CD4-positive, alpha-beta T cell treated with Interferon alpha-2 for 1 hour (primary cell): ENCODE measurements at regions not wholly inside any gene's neighbourhood (a gene's known extent, or its start where the extent isn't known, plus 50 kb on each side); places are given as distances from the start of the nearest gene placed in this dataset.
"Not testable (repeated sequence)": the region's sequence is repeated elsewhere in the genome, so short reads cannot be mapped to it uniquely, and the experiment has no call there.

Source experiments
- DNase-seq, 2 donors: peaks; one replicate each; pipeline ENCODE4 v3.0.0-alpha.2; 2020 to 2022

GRCh38 chr13:81596224-81596753 is 1255.4 kb upstream of the SPRY2 start:
- DNase-seq: no peak

DNA sequence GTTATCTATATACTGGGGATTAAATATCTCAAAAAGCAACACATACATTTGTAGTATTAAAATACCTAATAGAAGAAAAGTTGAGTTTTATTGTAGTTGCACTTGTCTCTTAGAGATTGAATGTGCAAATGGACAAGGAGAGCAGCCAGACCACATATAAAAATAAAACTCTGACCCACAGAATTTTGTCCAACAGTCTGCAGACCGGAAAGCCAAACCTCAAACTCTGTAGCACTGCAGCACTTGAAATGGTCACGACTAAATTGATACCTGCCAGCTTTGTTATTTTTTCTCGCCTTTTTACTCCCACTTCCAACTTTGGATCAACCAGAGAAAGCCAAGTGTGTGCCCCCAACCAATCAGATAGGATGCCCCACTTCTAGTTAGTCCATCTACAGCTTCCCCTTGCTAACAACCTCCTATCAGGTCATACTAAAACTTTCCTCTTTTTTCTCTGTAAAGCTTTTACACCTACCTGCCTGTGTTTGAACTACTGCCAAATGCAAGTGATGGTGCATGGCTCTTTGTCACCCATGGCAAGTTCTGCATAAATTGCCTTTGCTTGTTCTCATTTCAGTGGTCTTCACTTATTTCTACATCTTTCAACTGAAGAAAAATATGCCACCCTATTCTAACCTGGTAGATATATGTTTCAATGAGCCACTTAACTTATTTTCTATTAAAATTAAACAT is 1250.7 kb upstream of the SPRY2 start:
- no peak for DNase-seq

DNA sequence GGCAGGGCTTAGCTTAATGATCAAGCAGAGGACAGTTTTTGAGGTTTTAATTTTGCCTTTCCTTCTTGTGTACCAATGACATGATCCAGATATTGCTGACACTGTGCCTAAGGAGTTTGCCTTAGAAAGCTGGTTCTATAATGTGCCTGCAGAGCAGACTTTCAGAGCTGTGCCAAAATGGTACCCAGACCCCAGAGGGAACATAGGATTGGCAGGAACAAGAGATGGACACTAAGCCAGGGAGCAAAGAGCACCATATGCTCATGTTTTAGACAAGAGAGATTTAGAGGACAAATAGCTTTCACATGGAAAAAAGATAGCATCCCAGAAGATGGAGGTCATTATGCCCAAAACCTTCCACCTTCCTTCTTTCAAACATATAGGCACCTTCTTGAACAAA is 1241.5 kb upstream of the SPRY2 start:
- no peak for DNase-seq

DNA sequence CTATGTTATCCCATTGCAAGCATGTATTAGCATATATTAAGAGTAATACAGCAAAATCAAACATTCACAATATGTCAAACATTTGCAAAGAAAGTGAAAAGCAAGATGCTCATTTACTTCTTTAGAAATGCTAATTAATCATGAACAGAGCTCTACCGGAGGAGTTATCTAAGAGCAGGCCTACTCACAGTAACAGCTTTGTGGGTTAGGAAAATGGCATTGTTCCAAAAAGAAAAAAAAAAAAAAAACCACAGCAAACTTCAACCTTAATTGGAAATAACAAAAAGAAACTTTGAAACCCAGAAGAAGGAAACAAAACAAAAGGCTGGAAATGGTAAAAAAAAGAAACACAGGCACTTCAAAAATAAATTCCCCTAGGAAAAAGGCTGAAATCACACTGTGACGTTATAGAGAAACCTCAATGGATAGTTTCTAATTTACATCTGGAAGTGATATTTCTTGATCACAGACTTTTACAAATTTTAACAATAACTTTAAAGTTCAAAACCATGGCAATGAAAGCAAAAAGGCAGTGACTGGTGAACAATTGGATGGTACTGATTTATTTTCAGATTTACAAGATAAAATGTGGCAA is 1236.8 kb upstream of the SPRY2 start:
- DNase-seq: no peak

- DNase-seq: no peak
These were observed 1227.9 kb upstream of the SPRY2 start for GRCh38 chr13:81568824-81569223.

DNA sequence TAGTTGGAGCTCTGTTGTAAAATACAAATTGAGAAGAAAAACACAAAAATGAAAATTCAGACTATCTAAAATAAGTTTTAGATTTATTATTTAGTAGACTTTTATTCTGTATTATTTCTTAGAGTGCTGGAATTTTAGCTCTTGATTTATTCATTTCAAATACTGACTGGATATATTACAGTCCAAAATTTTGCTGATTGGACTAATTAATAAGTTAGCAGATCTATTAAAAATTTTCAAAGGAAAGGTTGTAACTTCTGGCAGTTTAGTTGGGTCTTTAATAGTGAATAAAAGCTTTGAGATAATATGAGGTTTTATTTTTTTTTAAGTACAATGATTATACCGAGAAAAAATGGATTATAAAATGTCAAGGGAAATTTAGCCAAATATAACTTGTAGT is 1224.9 kb upstream of the SPRY2 start:
- no peak for DNase-seq

- no peak for DNase-seq
These were observed 1222.2 kb upstream of the SPRY2 start for GRCh38 chr13:81563091-81563490.

- DNase-seq: no peak
These were observed 1221.7 kb upstream of the SPRY2 start for GRCh38 chr13:81562598-81562997.

GRCh38 chr13:81551036-81551435 is 1210.1 kb upstream of the SPRY2 start:
- DNase-seq: no peak

- not testable (repeated sequence) for DNase-seq
These were observed 1205.4 kb upstream of the SPRY2 start for GRCh38 chr13:81546294-81546693.

- DNase-seq: no peak
These were observed 1199.9 kb upstream of the SPRY2 start for GRCh38 chr13:81540777-81541176.

GRCh38 chr13:81539643-81540150 is 1198.8 kb upstream of the SPRY2 start:
- DNase-seq: no peak

DNA sequence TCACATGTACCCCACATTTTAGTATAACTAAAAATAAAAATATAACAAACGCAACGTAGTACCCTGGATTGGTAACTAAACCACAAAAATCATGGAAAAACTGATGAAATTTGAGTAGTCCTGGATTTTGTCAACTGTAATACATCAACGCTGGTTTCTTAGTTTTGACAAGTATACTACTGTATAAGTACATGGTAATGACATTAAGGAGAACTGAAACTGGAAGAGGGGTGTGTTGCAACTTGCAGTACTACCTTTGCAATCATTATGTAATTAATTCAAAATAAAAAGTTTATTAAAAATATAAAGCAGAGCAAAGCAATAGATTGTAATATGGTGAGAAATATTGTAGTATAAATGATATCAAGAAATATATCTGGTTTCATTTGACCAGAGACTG is 1158.0 kb upstream of the SPRY2 start:
- DNase-seq: no peak

- no peak for DNase-seq
These were observed 1152.2 kb upstream of the SPRY2 start for GRCh38 chr13:81493144-81493543.

- DNase-seq: no peak
These were observed 1151.5 kb upstream of the SPRY2 start for GRCh38 chr13:81492449-81492848.

DNA sequence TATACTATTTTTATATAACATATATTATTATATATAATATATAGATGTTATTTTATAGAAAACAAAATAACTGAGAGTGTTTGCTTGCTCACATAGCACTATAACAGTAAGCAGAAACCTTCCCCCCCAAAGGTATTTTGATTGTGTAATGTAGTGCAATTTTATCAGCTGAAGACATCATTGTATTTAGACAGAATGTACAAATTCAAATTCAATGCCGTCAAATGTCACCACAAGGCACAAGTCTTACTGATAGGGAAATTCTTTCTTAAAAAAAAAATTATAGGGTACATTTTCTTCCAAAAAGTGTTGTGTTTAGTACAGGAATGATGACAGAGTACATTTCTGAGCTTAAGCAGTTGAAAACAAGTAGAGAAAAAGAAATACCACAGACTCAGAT is 1147.1 kb upstream of the SPRY2 start:
- DNase-seq: no peak

DNA sequence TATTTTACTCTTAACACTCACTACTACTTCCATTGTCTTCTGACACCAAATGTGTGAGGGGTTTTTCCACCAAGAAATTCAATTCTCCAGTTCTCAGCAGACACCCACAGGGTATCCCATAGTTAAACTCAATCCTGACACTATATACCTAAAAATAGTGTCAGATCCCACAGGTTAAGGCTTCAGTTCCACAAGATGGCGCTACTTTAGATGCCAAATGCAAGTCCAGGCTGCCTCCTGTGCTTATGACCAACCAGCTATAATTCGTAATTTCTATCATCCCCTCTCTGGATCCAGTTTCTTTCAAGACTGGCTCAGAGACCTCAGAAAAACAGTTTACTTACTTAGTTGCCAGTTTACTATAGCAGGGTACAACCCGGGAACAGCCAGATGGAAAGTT is 1146.2 kb upstream of the SPRY2 start:
- DNase-seq: no peak

GRCh38 chr13:81480634-81481033 is 1139.7 kb upstream of the SPRY2 start:
- no peak for DNase-seq

DNA sequence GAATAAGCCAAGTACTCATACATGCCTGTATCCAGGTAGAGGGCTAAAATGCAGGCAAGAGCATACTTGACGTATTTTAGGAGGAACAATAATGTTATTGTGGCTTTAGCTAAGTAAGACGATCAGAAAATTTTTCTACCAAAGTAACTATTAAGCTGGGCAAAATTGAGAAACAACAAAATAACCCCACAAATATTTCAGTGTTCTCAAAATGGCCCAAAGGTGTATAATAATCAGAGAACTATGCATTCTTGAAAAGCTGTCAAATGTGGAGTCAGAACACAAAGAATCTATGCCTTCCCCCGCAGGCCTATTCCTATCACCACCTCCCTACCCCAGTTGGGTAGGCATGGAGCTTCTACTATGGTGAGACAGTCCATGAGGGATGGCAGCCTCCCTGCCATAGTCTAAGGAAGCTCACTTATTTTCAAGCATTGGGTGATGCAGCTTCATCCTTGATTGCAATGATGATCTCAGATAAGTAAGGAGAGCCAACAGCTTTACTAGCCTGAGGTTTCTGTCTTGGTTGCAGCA is 1132.5 kb upstream of the SPRY2 start:
- no peak for DNase-seq

DNA sequence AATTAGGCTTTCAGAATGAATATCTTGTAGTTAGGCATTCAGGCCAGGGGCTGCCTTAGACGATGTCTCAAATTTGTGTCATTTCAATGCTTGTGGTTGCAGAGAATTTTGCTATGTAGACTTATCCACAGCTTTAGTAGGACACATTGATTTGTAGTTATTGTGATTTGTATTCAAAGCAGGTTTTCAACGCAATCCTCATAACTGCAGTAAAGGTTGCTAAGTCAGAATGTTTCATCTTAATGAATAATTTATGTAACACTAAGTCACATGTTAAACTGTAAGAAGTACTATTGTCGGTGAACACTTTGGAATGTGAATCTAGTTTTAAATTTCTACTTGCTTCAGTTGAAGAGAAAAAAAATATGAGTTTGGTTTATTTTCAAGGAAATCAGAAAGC is 1117.2 kb upstream of the SPRY2 start:
- no peak for DNase-seq

- no peak for DNase-seq
These were observed 1105.5 kb upstream of the SPRY2 start for GRCh38 chr13:81446441-81446840.

DNA sequence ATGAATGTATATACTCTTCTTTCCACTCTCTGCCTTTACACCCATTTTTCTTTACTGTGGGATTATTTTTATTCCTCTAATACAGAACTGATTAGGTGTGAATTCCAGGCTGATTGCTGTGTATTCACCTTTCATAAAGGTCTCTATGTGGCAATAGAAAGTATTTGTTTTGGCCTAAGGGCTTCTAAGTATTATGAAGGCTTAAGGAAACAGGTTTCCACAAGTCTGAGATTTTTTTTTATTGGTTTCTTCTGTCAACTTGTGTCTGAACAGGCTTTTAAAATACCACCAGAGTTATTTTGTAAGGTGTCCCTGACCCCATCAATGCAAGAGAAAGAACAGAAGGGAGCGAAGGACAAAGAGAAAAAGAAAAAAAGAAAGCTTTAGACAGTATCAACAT is 1102.0 kb upstream of the SPRY2 start:
- no peak for DNase-seq

DNA sequence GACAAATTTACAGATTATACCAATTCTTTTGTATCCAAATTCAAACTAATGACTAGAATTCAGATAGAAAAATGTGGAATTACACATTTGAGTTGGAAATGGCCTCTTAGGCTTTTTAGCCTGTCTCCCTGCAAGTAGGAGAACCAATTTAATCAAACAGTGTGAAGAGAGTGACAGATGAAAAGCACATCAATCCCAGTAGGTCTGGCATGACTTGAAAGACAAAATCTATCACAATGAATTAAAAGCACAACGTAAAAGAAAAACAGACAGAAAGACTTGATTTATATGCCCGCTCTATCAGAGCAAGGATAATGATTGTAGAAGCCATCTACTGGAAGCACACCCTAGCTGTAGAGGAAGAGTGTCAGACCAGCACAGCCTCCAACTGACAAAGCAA is 1084.4 kb upstream of the SPRY2 start:
- no peak for DNase-seq

DNA sequence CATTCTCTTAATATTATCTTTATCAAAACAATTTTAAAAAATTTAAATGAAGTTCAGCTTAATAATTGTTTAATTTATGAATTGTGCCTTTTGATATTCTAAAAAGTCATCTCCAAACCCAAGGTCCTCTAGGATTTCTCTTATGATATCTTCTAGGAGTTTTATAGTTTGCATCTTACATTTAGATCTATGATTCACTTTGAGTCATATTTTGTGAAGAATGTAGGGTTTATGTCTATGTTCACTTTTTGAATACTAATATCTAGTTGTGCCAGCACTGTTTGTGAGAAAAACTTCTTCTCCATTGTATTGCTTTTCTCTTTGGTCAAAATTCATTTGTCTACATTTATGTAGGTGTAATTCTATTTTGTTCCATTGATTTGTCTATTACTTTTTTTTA is 1068.4 kb upstream of the SPRY2 start:
- DNase-seq: no peak
